GM12873 (cell line): ENCODE measurements at regions not wholly inside any gene's neighbourhood (a gene's known extent, or its start where the extent isn't known, plus 50 kb on each side); places are given as distances from the start of the nearest gene placed in this dataset.

Source experiments
- TF ChIP-seq, protein P1 (sequence below): IDR thresholded peaks from 2 replicates; pipeline ENCODE4 v1.5.1; 2012; ENCODE audit warnings: low read depth, mild to moderate bottlenecking, moderate library complexity, low read length, control low read depth; ENCODE audit not compliant: insufficient read depth; ENCODE audit errors: missing control alignments

DNA sequence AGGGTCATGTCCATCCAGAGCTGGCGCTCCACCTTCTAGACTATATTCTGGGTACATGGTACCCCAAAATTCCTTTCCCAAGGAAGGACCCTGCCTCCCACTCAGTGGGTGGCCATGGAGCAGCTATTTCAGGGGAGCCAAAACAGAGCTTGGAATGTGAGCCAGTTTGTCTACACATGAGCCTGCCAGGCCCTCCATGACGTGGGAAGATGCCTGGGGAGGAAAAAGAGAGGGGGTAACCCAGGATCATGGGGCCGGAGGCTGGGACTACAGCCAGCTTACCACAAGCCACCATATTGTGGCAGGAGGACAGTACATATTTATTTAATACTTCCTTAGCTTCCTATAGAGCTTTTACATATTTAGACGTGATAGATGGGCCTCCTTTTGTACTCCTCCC is 414.7 kb upstream of the TNP1 start:
- TF ChIP-seq, protein P1, sequence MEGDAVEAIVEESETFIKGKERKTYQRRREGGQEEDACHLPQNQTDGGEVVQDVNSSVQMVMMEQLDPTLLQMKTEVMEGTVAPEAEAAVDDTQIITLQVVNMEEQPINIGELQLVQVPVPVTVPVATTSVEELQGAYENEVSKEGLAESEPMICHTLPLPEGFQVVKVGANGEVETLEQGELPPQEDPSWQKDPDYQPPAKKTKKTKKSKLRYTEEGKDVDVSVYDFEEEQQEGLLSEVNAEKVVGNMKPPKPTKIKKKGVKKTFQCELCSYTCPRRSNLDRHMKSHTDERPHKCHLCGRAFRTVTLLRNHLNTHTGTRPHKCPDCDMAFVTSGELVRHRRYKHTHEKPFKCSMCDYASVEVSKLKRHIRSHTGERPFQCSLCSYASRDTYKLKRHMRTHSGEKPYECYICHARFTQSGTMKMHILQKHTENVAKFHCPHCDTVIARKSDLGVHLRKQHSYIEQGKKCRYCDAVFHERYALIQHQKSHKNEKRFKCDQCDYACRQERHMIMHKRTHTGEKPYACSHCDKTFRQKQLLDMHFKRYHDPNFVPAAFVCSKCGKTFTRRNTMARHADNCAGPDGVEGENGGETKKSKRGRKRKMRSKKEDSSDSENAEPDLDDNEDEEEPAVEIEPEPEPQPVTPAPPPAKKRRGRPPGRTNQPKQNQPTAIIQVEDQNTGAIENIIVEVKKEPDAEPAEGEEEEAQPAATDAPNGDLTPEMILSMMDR: no peak

GRCh38 chr2:217273851-217274250 is 414.0 kb upstream of the TNP1 start:
- TF ChIP-seq, protein P1: no peak

DNA sequence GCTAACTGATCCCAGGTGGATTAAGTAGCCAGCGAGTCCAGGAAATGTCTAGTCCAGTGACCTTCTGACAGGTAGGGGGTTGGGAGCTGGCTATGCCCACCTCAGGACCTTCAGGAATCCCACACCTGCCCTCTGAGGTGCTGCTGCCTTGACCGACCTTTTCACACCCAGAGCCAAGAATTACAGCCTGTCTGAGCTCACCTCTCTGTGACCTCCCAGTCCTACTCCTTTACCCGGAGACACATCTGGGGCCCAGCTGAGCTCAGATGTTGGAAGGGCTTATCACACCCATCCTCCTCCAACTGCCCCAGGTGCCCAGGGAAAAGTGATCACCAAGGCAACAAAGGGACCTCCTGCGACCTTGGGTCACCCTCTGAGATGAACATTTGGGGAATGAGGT is 413.3 kb upstream of the TNP1 start:
- TF ChIP-seq, protein P1: no peak

- TF ChIP-seq, protein P1: no peak
Observed at GRCh38 chr2:217271813-217272212, 411.9 kb upstream of the TNP1 start.

DNA sequence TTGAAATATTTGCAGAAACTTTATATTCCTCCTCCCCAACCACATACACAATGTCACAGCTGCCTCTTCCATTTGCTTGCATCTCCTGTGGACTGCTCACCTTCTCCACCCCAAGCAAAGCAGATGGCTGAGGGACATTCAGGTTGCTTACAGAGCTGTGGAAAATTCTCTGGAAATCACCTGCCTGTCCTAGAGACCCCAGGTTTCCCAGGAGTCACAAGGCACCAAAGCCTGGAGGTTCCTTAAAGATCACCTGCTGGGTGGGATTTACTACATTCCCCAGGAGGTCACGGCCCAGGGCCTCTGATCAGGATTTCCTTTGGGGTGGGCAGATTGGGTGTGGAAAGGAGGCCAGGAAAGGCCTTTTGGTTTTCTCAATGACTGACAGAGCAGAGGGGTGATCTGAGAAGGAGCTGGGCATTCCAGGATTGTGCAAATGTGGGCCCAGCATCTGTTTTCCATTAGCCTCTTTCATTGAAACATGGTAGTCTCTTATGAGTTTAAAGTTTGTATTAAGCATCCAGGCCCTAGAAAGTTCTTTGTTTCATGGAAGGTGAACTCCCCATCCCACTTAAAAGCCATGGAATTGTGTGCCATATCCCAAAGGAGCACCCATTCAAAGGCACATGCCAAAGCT is 410.7 kb upstream of the TNP1 start:
- TF ChIP-seq, protein P1: no peak

GRCh38 chr2:217269701-217270484 is 410.0 kb upstream of the TNP1 start:
- TF ChIP-seq, protein P1: no peak

DNA sequence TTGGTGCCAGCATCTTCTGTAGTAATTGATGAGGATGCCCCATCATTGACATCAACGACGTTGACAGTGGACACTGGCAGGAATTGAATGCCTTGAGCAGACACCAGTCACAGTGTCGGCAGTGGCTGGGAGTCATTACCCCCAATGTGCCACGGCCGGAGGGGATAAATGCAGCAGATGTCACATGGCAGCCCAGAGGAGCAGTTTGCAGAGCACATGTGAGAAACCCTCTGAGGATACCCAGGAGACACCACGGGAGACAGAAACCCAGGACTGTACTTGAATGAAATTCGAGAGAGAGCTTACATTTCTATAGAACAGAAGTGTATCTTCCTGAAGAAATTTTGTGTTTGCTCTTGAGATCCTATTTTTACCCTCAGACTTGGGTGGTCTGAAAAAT is 409.1 kb upstream of the TNP1 start:
- TF ChIP-seq, protein P1: no peak
